ENCODE measurements at regions not wholly inside any gene's neighbourhood (a gene's known extent, or its start where the extent isn't known, plus 50 kb on each side); places are given as distances from the start of the nearest gene placed in this dataset.

GRCh38 chr15:48059791-48060190 is 61.0 kb upstream of the SLC24A5 start:
- DNase-seq (ENCODE audit: low read depth): no peak
- Histone ChIP-seq H3K27me3 (ENCODE audit: control insufficient read depth, insufficient read depth, low read length) (no peaks in the 10 kb centered on the region), H3K36me3 (ENCODE audit: control insufficient read depth, insufficient read depth, low read length) (no peaks in the 10 kb centered on the region), H3K4me3 (ENCODE audit: low read depth, low read length) (no peak overlapping the region)
- TF ChIP-seq CTCF (IDR thresholded peaks at IDR 0.05; ENCODE audit: insufficient read depth, low read length, poor library complexity, severe bottlenecking): no peak

- no peaks in the 10 kb centered on the region for H3K36me3 ChIP-seq (ENCODE audit: control insufficient read depth, insufficient read depth, low read length)
- no peak for TF ChIP-seq CTCF (IDR thresholded peaks at IDR 0.05; ENCODE audit: insufficient read depth, low read length, poor library complexity, severe bottlenecking)
- no peak for DNase-seq (ENCODE audit: low read depth)
- H3K27me3 ChIP-seq (ENCODE audit: control insufficient read depth, insufficient read depth, low read length): no peaks in the 10 kb centered on the region
- H3K4me3 ChIP-seq (ENCODE audit: low read depth, low read length): no peak overlapping the region
Measured at GRCh38 chr15:48060396-48060795, 60.4 kb upstream of the SLC24A5 start.

- DNase-seq (ENCODE audit: low read depth): no peak
- H3K4me3 ChIP-seq (ENCODE audit: low read depth, low read length): no peak overlapping the region
- no peaks in the 10 kb centered on the region for H3K27me3 ChIP-seq (ENCODE audit: control insufficient read depth, insufficient read depth, low read length)
- TF ChIP-seq CTCF (IDR thresholded peaks at IDR 0.05; ENCODE audit: insufficient read depth, low read length, poor library complexity, severe bottlenecking): no peak
- no peaks in the 10 kb centered on the region for H3K36me3 ChIP-seq (ENCODE audit: control insufficient read depth, insufficient read depth, low read length)
Measured at GRCh38 chr15:48061605-48062004, 59.2 kb upstream of the SLC24A5 start.

GRCh38 chr15:48062148-48062872 is 58.5 kb upstream of the SLC24A5 start:
- no peak for TF ChIP-seq CTCF (IDR thresholded peaks at IDR 0.05; ENCODE audit: insufficient read depth, low read length, poor library complexity, severe bottlenecking)
- DNase-seq (ENCODE audit: low read depth): no peak

GRCh38 chr15:48063411-48063985 is 57.3 kb upstream of the SLC24A5 start:
- no peak for TF ChIP-seq CTCF (IDR thresholded peaks at IDR 0.05; ENCODE audit: insufficient read depth, low read length, poor library complexity, severe bottlenecking)
- Histone ChIP-seq H3K36me3 (ENCODE audit: control insufficient read depth, insufficient read depth, low read length) (no peaks in the 10 kb centered on the region), H3K27me3 (ENCODE audit: control insufficient read depth, insufficient read depth, low read length) (no peaks in the 10 kb centered on the region), H3K4me3 (ENCODE audit: low read depth, low read length) (no peak overlapping the region)
- DNase-seq (ENCODE audit: low read depth): no peak

More at GRCh38 chr15:48062148-48062872, 58.5 kb upstream of the SLC24A5 start:
- H3K36me3 ChIP-seq (ENCODE audit: control insufficient read depth, insufficient read depth, low read length): no peaks in the 10 kb centered on the region
- no peak overlapping the region for H3K4me3 ChIP-seq (ENCODE audit: low read depth, low read length)
- no peaks in the 10 kb centered on the region for H3K27me3 ChIP-seq (ENCODE audit: control insufficient read depth, insufficient read depth, low read length)

- H3K27me3 ChIP-seq (ENCODE audit: control insufficient read depth, insufficient read depth, low read length): no peaks in the 10 kb centered on the region
- DNase-seq (ENCODE audit: low read depth): no peak
- no peak for TF ChIP-seq CTCF (IDR thresholded peaks at IDR 0.05; ENCODE audit: insufficient read depth, low read length, poor library complexity, severe bottlenecking)
- H3K36me3 ChIP-seq (ENCODE audit: control insufficient read depth, insufficient read depth, low read length): no peaks in the 10 kb centered on the region
- H3K4me3 ChIP-seq (ENCODE audit: low read depth, low read length): no peak overlapping the region
Measured at GRCh38 chr15:48064421-48064820, 56.4 kb upstream of the SLC24A5 start.

All from kidney epithelial cell (primary cell).